ENCODE measurements at regions not wholly inside any gene's neighbourhood (a gene's known extent, or its start where the extent isn't known, plus 50 kb on each side); places are given as distances from the start of the nearest gene placed in this dataset.
A peak's percentile ranks its signal among the peaks of the same experiment; 100 is the strongest.

- peak in 56 of 58 donors; percentile 1 to 88 (median 58) for DNase-seq
Measured at GRCh38 chr1:34597877-34598514, 156.9 kb upstream of the GJB5 start.

GRCh38 chr1:34602907-34603306 lies 151.9 kb upstream of the GJB5 start:
- DNase-seq: peak in 1 of 58 donors; percentile 0

- DNase-seq: no peak
Measured at GRCh38 chr1:34603594-34603993, 151.3 kb upstream of the GJB5 start.

- DNase-seq: no peak
Measured at GRCh38 chr1:34606504-34606903, 148.3 kb upstream of the GJB5 start.

GRCh38 chr1:34610063-34610462 lies 144.8 kb upstream of the GJB5 start:
- DNase-seq: no peak

GRCh38 chr1:34611571-34611970 lies 143.3 kb upstream of the GJB5 start:
- DNase-seq: no peak

- no peak for DNase-seq
Measured at GRCh38 chr1:34612091-34612827, 142.6 kb upstream of the GJB5 start.

- no peak for DNase-seq
Measured at GRCh38 chr1:34617321-34618118, 137.3 kb upstream of the GJB5 start.

GRCh38 chr1:34618381-34618780 lies 136.5 kb upstream of the GJB5 start:
- DNase-seq: no peak

GRCh38 chr1:34619256-34619655 lies 135.6 kb upstream of the GJB5 start:
- DNase-seq: no peak

GRCh38 chr1:34621916-34622315 lies 132.9 kb upstream of the GJB5 start:
- DNase-seq: no peak

- DNase-seq: no peak
Measured at GRCh38 chr1:34625521-34626015, 129.3 kb upstream of the GJB5 start.

GRCh38 chr1:34627465-34628240 lies 127.2 kb upstream of the GJB5 start:
- no peak for DNase-seq

- DNase-seq: no peak
Measured at GRCh38 chr1:34631126-34631525, 123.7 kb upstream of the GJB5 start.

GRCh38 chr1:34639701-34640100 lies 115.1 kb upstream of the GJB5 start:
- no peak for DNase-seq

- DNase-seq: no peak
Measured at GRCh38 chr1:34640654-34641401, 114.0 kb upstream of the GJB5 start.

GRCh38 chr1:34642679-34643078 lies 112.2 kb upstream of the GJB5 start:
- DNase-seq: no peak

- DNase-seq: no peak
Measured at GRCh38 chr1:34645109-34645688, 109.6 kb upstream of the GJB5 start.

GRCh38 chr1:34645919-34646318 lies 108.9 kb upstream of the GJB5 start:
- DNase-seq: no peak

- no peak for DNase-seq
Measured at GRCh38 chr1:34648501-34648900, 106.3 kb upstream of the GJB5 start.

Data from anterior cingulate cortex (tissue), 58 donors.